Right cardiac atrium (tissue), 5 donors: ENCODE measurements at regions not wholly inside any gene's neighbourhood (a gene's known extent, or its start where the extent isn't known, plus 50 kb on each side); places are given as distances from the start of the nearest gene placed in this dataset.

ENCODE experiments used
- ATAC-seq, 2 donors: fragments of 200-7000 bp; cut with Tn5 transposase; one replicate each; pipeline versions ENCODE4 v1.8.0 to v1.9.1; 2020; ENCODE audit warnings: moderate library complexity in 2 of 2, mild to moderate bottlenecking in 1 of 2
- DNase-seq, 3 donors: peaks; one replicate each; pipeline ENCODE4 v3.0.0-alpha.2; 2020
- H3K27ac ChIP-seq: one replicate; pipeline ENCODE4 v1.5.1; 2013; ENCODE audit warnings: mild to moderate bottlenecking, low read length, control low read depth, moderate library complexity
- H3K27me3 ChIP-seq: one replicate; pipeline ENCODE4 v1.6.1; 2013; ENCODE audit not compliant: control insufficient read depth, insufficient read depth
- H3K4me1 ChIP-seq: one replicate; pipeline ENCODE4 v1.6.1; 2013; ENCODE audit warnings: low read length; ENCODE audit not compliant: control insufficient read depth, insufficient read depth
- H3K4me3 ChIP-seq: one replicate; pipeline ENCODE4 v1.5.1; 2013; ENCODE audit warnings: low read length, control low read depth
- H3K9me3 ChIP-seq: one replicate; pipeline ENCODE4 v1.6.1; 2013; ENCODE audit warnings: low read length; ENCODE audit not compliant: control insufficient read depth
- WGBS: extraction: QIAGEN DNeasy Blood & Tissue Kit; methylation state at CpG from one replicate; pipeline ENCODE4 v1.1.7; 2013; 5-methylcytosine and 5-hydroxymethylcytosine counted together
- intact Hi-C, 4 donors: fragments of 100-400 bp; cut with DNase I; formaldehyde crosslinking; loops; one replicate each; pipeline versions ENCODE4 v1.11.0 to v1.14.0; 2022 to 2023
- donor health status: healthy with polysubstance abuse.
- donor health status: DM: no; HTN: yes; CAD: no.
- donor health status: DM: no; HTN: no; CAD: no.
- donor health status: DM: no; HTN: yes; CAD: no; lungs with severe emphysema.
- donor health status: DM: yes; HTN: yes; CAD: no.

DNA sequence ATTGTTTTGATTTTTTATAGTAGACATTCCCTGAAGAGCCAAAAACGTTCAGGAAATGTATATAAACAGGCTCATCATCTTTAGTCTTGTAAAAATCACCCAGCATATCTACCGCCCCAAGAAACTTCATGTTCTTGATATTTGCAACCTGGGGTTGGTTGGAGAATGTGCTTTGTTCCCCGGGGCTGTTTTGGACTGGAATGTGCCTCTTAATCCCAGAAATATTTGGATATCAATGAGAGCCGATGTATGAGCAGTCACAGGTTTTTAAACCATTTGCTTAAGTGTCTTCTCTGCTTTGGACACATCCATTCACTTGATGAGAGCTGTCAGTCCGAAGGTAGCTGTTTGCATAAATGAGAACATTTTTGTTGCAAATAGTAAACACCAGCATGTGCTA, 449.7 kb downstream of the PCDH7 start:
- H3K27ac ChIP-seq, result no peak overlapping the region
- no peak for ATAC-seq
- no peaks in the 10 kb centered on the region for H3K4me1 ChIP-seq
- no peak for DNase-seq
- no peaks in the 10 kb centered on the region for H3K9me3 ChIP-seq
- intact Hi-C loops, result no loop called here
- no peaks in the 10 kb centered on the region for H3K27me3 ChIP-seq
- 50% methylated on average over 5 of the region's 5 CpGs for WGBS
- no peak overlapping the region for H3K4me3 ChIP-seq

DNA sequence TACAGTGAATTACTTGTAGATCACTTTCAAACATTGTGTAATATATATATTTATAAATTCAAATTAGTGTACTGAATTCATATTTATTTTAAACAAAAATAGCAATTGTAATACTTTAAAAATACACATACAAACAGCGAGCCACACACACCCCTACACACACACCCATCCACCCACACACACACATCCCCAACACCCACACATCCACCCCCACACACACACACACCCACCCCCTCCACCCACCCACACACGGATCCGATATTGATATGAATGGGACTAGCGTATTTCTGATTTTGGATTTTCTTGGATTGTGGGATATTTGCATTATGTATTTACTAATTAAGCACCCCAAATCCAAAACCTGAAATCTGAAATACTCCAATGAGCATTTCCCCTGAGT, 451.2 kb downstream of the PCDH7 start:
- Histone ChIP-seq H3K27me3 (no peaks in the 10 kb centered on the region), H3K4me3 (no peak overlapping the region), H3K9me3 (no peaks in the 10 kb centered on the region), H3K4me1 (no peaks in the 10 kb centered on the region), H3K27ac (no peak overlapping the region)
- ATAC-seq, result no peak
- DNase-seq, result no peak
- intact Hi-C loops, result no loop called here
- 88% methylated on average over 4 of the region's 4 CpGs for WGBS

DNA sequence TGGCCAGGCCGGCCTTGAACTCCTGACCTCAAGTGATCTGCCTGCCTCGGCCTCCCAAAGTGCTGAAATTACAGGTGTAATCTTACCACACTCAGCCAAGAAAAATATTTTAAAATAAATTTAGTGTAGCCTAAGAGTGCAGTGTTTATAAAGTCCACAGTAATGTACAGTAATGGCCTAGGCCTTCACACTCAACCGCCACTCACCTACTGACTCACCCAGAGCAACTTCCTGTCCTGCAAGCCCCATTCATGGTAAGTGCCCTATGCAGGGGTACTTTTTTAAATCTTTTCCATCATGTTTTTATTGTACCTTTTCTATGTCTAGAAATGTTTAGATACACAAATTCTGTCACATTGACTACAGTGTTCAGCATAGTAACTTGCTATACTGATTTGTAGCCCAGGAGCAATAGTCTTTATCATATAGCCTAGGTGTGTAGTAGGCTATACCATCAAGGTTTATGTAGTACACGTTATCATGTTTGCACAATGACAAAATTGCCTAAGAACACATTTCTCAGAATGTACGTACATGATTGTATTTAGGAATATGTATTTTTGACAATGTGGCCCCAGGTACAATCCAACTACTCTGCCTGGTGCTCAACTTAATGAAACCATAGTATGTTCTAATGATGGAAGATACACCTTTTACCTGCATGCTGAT, 455.2 kb downstream of the PCDH7 start:
- no peaks in the 10 kb centered on the region for H3K9me3 ChIP-seq
- ATAC-seq, result no peak
- DNase-seq, result no peak
- intact Hi-C loops, result no loop called here
- WGBS, result 93% methylated on average over 5 of the region's 5 CpGs
- H3K27ac ChIP-seq, result no peak overlapping the region
- no peak overlapping the region for H3K4me3 ChIP-seq
- no peaks in the 10 kb centered on the region for H3K4me1 ChIP-seq
- no peaks in the 10 kb centered on the region for H3K27me3 ChIP-seq

- Histone ChIP-seq H3K9me3 (no peaks in the 10 kb centered on the region), H3K27me3 (no peaks in the 10 kb centered on the region), H3K4me1 (no peaks in the 10 kb centered on the region), H3K4me3 (no peak overlapping the region), H3K27ac (no peak overlapping the region)
- WGBS, result 67% methylated on average over 4 of the region's 4 CpGs
- DNase-seq (no peak), ATAC-seq (no peak)
- intact Hi-C loops, result no loop called here
These were observed 463.1 kb downstream of the PCDH7 start for GRCh38 chr4:31183256-31183655.

GRCh38 chr4:31185014-31185585, 464.9 kb downstream of the PCDH7 start:
- DNase-seq, result peak in 1 of 3 donors; percentile 57
- ATAC-seq, result no peak
- Histone ChIP-seq H3K4me3 (no peak overlapping the region), H3K4me1 (no peaks in the 10 kb centered on the region), H3K27me3 (no peaks in the 10 kb centered on the region), H3K9me3 (no peaks in the 10 kb centered on the region), H3K27ac (no peak overlapping the region)
- intact Hi-C loops, result no loop called here
- WGBS, result 92% methylated on average over 28 of the region's 28 CpGs

DNA sequence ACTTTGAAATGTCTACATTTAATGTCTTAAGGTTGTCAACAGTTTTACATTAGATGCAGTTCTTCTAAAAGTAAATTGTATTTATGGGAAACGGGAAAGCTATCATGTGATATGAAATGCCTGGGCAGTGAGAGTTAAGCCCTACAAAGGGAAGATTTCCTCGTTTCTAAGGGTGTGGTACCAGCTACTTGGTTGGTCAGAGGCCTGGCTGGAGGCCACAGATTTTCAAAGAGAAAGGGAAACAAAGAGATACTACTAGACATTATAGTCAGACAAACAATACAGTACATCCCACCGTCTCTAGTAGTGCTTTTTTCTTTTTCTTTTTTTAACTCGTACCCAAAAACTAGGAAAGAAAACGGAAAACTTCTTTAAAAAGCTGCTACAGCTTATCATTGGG, 467.8 kb downstream of the PCDH7 start:
- DNase-seq, result no peak
- H3K27me3 ChIP-seq, result no peaks in the 10 kb centered on the region
- H3K27ac ChIP-seq, result no peak overlapping the region
- peak in 1 of 2 donors; percentile 76 for ATAC-seq
- H3K4me1 ChIP-seq, result no peaks in the 10 kb centered on the region
- no peak overlapping the region for H3K4me3 ChIP-seq
- intact Hi-C loops, result no loop called here
- no peaks in the 10 kb centered on the region for H3K9me3 ChIP-seq
- WGBS, result 51% methylated on average over 5 of the region's 5 CpGs

DNA sequence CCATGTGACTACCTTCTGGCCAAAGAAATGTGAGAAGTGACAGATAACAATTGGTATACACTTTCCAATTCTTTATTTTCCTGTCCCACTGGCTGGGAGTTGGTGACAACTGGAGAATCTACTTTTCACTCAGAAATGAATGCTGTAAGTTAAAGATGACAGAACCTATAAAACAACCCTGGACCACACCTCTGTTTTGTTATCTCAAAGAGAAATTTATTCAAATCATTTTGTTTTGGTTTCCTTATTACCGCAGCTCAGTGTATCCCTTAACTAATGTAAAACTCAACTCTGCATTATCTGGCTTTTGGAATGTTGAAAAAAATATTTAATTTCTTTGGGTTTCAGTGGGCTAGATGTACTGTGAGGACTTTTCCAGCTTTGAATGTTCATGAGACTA, 469.8 kb downstream of the PCDH7 start:
- Histone ChIP-seq H3K9me3 (no peaks in the 10 kb centered on the region), H3K4me1 (no peaks in the 10 kb centered on the region), H3K27ac (no peak overlapping the region), H3K27me3 (no peaks in the 10 kb centered on the region), H3K4me3 (no peak overlapping the region)
- DNase-seq, result no peak
- 82% methylated on average over 1 of the region's 1 CpG for WGBS
- no peak for ATAC-seq
- intact Hi-C loops, result no loop called here

- H3K4me1 ChIP-seq, result no peaks in the 10 kb centered on the region
- no peaks in the 10 kb centered on the region for H3K27me3 ChIP-seq
- no peak for ATAC-seq
- no peak for DNase-seq
- H3K9me3 ChIP-seq, result no peaks in the 10 kb centered on the region
- H3K27ac ChIP-seq, result no peak overlapping the region
- no peak overlapping the region for H3K4me3 ChIP-seq
- intact Hi-C loops, result no loop called here
These were observed 470.5 kb downstream of the PCDH7 start for GRCh38 chr4:31190671-31191070.

GRCh38 chr4:31192341-31192740, 472.2 kb downstream of the PCDH7 start:
- H3K4me1 ChIP-seq, result no peaks in the 10 kb centered on the region
- H3K27ac ChIP-seq, result no peak overlapping the region
- ATAC-seq (peak in 1 of 2 donors; percentile 41), DNase-seq (peak in 1 of 3 donors; percentile 53)
- no peaks in the 10 kb centered on the region for H3K27me3 ChIP-seq
- H3K4me3 ChIP-seq, result no peak overlapping the region
- WGBS, result 27% methylated on average over 2 of the region's 2 CpGs
- intact Hi-C loops, result no loop called here
- H3K9me3 ChIP-seq, result no peaks in the 10 kb centered on the region

GRCh38 chr4:31193521-31193920, 473.4 kb downstream of the PCDH7 start:
- DNase-seq, result no peak
- no peak for ATAC-seq
- no peaks in the 10 kb centered on the region for H3K4me1 ChIP-seq
- H3K27ac ChIP-seq, result no peak overlapping the region
- H3K4me3 ChIP-seq, result no peak overlapping the region
- intact Hi-C loops, result no loop called here
- 88% methylated on average over 1 of the region's 1 CpG for WGBS
- no peaks in the 10 kb centered on the region for H3K27me3 ChIP-seq
- H3K9me3 ChIP-seq, result no peaks in the 10 kb centered on the region

DNA sequence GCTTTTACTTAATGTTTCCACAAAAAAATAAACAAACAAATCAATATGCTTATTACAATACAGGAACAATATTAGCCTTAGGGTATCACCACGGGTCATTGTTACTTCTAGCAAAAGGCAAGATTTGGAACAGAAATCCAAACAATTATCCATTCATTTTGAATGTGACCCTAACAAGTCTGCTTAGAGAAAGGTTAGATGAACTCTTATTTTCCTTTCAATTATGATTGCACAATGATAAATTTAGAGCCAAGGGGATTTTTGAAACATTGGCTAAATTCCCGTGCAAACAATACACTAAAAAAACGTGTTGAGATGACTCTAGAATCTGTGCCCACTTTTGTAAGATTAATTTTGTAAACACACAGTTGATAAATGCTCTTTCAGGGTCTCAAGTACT, 474.7 kb downstream of the PCDH7 start:
- DNase-seq, result no peak
- no peaks in the 10 kb centered on the region for H3K4me1 ChIP-seq
- no peaks in the 10 kb centered on the region for H3K27me3 ChIP-seq
- H3K4me3 ChIP-seq, result no peak overlapping the region
- no peaks in the 10 kb centered on the region for H3K9me3 ChIP-seq
- no peak for ATAC-seq
- 43% methylated on average over 3 of the region's 3 CpGs for WGBS
- intact Hi-C loops, result no loop called here
- H3K27ac ChIP-seq, result no peak overlapping the region

DNA sequence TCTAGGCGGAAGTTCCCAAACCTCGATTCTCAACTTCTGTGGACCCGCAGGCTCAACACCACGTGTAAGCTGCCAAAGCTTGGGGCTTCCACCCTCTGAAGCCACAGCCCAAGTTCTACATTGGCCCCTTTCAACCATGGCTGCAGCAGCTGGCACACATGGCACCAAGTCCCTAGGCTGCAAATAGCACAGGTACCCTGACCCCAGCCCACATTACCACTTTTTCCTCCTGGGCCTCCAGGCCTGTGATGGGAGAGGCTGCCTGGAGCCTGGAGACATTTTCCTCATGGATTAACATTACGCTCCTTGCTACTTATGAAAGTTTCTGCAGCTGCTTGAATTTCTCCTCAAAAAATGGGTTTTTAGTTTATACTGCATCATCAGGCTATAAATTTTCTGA, 479.5 kb downstream of the PCDH7 start:
- ATAC-seq (no peak), DNase-seq (no peak)
- H3K4me1 ChIP-seq, result no peaks in the 10 kb centered on the region
- intact Hi-C loops, result no loop called here
- no peak overlapping the region for H3K4me3 ChIP-seq
- H3K27me3 ChIP-seq, result no peaks in the 10 kb centered on the region
- no peak overlapping the region for H3K27ac ChIP-seq
- H3K9me3 ChIP-seq, result no peaks in the 10 kb centered on the region
- 96% methylated on average over 5 of the region's 5 CpGs for WGBS
